Duodenal mucosa (tissue), 2 donors: ENCODE measurements at regions not wholly inside any gene's neighbourhood (a gene's known extent, or its start where the extent isn't known, plus 50 kb on each side); places are given as distances from the start of the nearest gene placed in this dataset.

Experiments
- H3K27ac ChIP-seq: one replicate; pipeline ENCODE4 v1.7.0; 2013; ENCODE audit warnings: low read depth, low read length
- H3K27me3 ChIP-seq, 2 donors: one replicate each; pipeline ENCODE4 v1.7.0; 2013; ENCODE audit warnings: low read length in 2 of 2, control low read depth in 1 of 2; ENCODE audit not compliant: insufficient read depth in 2 of 2, control insufficient read depth in 1 of 2
- H3K36me3 ChIP-seq, 2 donors: one replicate each; pipeline ENCODE4 v1.7.0; 2013; ENCODE audit warnings: low read length in 2 of 2, control low read depth in 1 of 2; ENCODE audit not compliant: insufficient read depth in 2 of 2, control insufficient read depth in 1 of 2
- H3K4me1 ChIP-seq, 2 donors: one replicate each; pipeline ENCODE4 v1.7.0; 2013; ENCODE audit warnings: low read length in 2 of 2, control low read depth in 1 of 2; ENCODE audit not compliant: insufficient read depth in 2 of 2, control insufficient read depth in 1 of 2
- H3K4me3 ChIP-seq, 2 donors: one replicate each; pipeline ENCODE4 v1.7.0; 2013; ENCODE audit warnings: low read length in 2 of 2, low read depth in 1 of 2
- H3K9ac ChIP-seq, 2 donors: one replicate each; pipeline ENCODE4 v1.7.0; 2013; ENCODE audit warnings: low read length in 2 of 2, low read depth in 1 of 2
- H3K9me3 ChIP-seq, 2 donors: one replicate each; pipeline ENCODE4 v1.7.0; 2013; ENCODE audit warnings: low read length in 2 of 2, control low read depth in 1 of 2; ENCODE audit not compliant: control insufficient read depth in 1 of 2

DNA sequence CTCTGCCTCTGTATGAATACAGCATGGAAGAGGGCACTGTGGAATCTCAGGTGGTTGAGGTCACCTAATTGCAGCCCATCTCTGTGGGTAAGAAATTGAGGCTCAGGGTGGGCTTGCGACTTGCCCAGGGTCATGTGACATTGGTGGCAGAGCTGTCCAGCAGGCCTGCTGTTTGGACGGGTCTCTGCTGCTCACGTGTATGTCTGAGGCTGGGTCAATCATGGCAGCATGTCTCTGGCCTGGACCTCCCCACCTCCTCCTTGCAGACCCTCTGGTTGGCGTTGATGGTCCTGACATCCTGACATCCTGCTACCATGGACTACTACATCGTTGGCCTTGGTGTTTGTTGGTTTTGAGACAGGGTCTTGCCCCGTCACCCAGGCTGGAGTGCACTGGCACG lies 64.3 kb upstream of the HPCAL1 start:
- Histone ChIP-seq H3K9ac (no peak overlapping the region), H3K4me3 (no peak overlapping the region), H3K4me1 (peaks cover 0 to 4% of the 10 kb centered on the region in 2 donors), H3K27ac (no peak overlapping the region), H3K36me3 (no peaks in the 10 kb centered on the region), H3K9me3 (no peaks in the 10 kb centered on the region), H3K27me3 (peaks cover 0 to 7% of the 10 kb centered on the region in 2 donors)

DNA sequence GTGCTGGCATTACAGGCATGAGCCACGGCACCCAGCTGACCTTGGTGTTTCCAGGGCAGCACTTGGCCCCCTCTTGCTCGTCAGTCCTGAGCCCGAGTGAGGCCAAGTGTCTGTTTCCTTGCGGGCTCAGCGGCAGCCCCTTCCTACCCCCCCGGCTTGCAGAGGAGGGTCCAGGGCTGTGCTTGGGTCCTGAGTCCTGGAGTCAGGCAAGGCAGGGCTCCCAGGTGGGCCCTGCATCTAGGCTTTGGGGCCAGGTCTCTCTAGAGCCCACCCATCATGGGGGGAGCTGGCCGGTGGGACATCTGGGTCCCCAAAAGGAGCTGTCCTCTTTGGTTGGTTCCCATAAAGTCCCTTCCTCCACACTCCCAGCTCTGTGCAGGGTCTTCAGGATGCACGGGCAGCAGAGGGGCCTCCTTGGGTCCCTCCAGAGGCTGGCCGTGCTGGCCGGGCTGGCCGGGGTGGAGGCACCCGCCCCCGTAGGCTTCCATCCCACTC lies 63.7 kb upstream of the HPCAL1 start:
- Histone ChIP-seq H3K9ac (no peak overlapping the region), H3K4me1 (peaks cover 0 to 4% of the 10 kb centered on the region in 2 donors), H3K36me3 (no peaks in the 10 kb centered on the region), H3K4me3 (no peak overlapping the region), H3K27ac (no peak overlapping the region), H3K9me3 (no peaks in the 10 kb centered on the region), H3K27me3 (peaks cover 0 to 7% of the 10 kb centered on the region in 2 donors)

DNA sequence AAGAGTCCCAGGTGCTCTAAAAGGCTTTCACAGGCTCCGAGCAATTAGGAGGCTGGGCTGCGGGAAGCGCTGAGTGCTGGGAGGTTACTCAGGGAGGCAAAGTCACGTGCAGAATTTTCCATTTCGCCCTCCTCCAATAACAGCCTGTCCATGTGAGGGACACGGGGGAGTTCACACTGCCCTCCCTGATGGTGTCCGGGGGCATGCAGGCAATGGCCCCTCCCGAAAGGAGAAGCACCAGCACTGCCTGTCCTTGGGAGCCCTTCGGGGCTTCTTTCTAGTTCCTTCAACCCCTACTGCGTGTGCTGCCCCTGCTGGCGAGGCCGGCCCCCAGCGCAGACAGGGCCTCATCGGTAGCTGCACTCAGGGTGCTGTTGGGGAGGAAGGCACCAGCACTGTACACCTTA lies 63.1 kb upstream of the HPCAL1 start:
- Histone ChIP-seq H3K9ac (no peak overlapping the region), H3K9me3 (no peaks in the 10 kb centered on the region), H3K4me1 (peaks cover 0 to 4% of the 10 kb centered on the region in 2 donors), H3K36me3 (no peaks in the 10 kb centered on the region), H3K4me3 (no peak overlapping the region), H3K27me3 (peaks cover 0 to 7% of the 10 kb centered on the region in 2 donors), H3K27ac (no peak overlapping the region)

DNA sequence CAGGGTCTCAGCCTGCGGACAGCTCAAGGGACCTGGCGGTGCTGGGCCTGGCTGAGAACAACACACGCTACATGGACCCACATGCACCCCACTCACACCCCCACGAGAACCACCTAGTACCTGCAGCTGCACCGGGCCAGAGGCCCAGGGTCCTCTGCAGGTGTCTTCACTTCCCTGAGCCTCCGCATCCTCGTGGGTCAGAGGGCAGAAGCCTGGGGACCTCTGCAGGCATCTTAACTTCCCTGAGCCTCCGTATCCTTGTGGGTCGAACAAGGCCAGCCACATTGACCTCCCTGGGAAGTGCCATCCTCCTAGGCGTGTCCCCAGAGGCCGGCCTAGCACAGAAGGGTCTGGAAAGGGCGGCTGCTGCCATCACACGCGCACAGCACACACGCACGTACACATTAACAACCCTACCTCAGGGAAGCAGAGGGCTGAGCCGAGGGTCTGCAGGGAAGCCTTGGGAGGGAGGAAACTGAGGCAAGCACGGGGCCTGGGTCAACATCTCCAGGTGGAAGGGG lies 62.5 kb upstream of the HPCAL1 start:
- H3K36me3 ChIP-seq: no peaks in the 10 kb centered on the region

DNA sequence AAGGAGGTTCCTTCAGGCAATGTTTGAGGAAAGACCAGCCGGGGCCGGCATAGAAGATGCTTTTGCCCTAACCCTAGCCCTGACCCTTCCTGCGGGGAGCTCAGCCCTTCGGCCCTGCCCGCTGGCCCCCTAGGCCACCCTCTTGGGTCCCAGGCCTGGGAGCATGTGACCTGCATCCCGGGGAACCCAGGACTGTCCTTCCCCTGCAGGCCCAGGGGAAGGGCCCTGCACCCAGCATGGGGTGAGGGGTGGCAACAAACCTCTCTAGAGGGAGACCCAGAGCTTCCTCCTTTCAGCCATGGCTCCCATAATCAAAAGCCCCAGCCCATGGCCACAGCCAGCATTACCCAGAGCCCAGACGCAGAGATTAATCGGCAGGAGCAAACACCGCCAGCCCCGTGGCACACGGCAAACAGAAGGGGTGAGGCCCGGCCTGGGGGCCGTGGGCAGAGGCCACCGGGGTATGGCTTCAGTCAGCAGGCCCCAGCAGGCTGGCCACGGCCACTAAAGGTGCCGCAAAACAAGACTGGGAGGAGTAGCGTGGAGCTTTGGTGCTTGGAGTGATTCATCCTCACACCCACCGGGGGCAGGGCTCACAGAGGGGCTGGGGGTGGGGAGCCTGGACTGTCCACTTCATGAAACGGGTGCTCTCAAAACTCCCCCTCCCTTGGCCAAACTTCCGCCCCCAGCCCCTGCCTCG lies 61.6 kb upstream of the HPCAL1 start:
- Histone ChIP-seq H3K36me3 (no peaks in the 10 kb centered on the region), H3K4me3 (no peak overlapping the region), H3K9ac (no peak overlapping the region), H3K27me3 (no peaks in the 10 kb centered on the region), H3K9me3 (no peaks in the 10 kb centered on the region), H3K27ac (no peak overlapping the region), H3K4me1 (no peaks in the 10 kb centered on the region)

More for the DNA sequence above, 62.5 kb upstream of the HPCAL1 start:
- H3K4me3 ChIP-seq: no peak overlapping the region
- no peak overlapping the region for H3K27ac ChIP-seq
- H3K27me3 ChIP-seq: peaks cover 0 to 7% of the 10 kb centered on the region in 2 donors
- H3K4me1 ChIP-seq: peaks cover 0 to 4% of the 10 kb centered on the region in 2 donors
- H3K9ac ChIP-seq: no peak overlapping the region
- no peaks in the 10 kb centered on the region for H3K9me3 ChIP-seq

DNA sequence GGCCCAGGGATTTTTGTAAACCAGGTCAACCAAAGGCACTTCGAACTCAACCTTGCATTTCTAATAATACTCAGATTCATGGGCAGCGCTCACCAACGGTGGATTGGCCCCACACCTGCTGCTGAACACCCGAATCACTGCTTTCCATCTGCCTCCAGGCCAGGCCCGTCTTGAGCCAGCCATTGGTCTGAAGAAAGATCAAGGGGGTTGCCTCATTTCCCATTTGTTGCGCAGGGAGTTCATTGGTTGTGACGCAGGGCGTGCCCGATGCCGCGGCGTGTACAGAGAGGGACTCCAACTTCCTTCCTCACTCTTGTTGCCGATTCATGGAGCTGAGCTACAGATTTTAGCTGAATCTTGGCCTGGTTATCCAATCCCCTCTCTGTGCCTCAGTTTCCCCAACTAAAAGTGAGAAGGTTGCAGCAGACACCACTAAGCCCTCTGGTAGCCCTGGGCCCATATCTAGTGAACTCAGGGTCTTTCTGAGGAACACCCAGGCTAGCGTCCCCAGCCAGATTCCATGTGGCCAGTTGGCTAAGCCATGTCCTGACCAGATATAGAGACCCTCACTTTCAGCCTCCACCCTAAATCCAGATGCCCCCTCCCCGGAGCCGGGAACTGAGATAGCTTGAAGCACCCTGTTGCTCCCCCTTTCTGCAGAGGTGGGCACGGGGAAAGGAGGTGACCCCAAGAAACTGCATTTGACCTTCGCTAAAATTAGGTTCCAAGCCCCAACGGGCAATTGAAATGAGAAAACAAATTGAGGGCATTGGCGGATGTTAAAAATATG lies 60.9 kb upstream of the HPCAL1 start:
- no peak overlapping the region for H3K4me3 ChIP-seq
- H3K36me3 ChIP-seq: no peaks in the 10 kb centered on the region
- no peak overlapping the region for H3K9ac ChIP-seq
- H3K9me3 ChIP-seq: no peaks in the 10 kb centered on the region
- H3K4me1 ChIP-seq: no peaks in the 10 kb centered on the region
- no peaks in the 10 kb centered on the region for H3K27me3 ChIP-seq
- H3K27ac ChIP-seq: no peak overlapping the region

DNA sequence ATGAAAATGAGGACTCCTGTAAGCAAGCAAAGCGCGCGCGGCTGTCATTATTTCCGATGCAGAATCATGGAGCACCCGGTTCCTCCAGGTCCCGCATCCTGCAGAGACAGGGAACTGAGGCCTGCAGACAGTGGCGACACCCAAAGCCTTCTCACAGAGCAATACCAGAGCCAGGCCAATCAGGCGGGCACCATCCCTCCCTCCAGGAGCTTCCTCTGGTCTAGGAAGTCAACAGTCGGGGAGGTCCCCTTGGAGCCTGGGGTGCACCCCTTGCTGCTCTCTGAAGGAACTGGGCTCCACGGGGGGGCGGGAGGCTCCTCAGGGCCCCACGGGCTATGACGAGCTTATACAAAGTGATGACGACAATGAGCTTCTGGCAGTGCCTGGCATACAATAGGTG lies 60.3 kb upstream of the HPCAL1 start:
- H3K9me3 ChIP-seq: no peaks in the 10 kb centered on the region
- H3K9ac ChIP-seq: no peak overlapping the region

DNA sequence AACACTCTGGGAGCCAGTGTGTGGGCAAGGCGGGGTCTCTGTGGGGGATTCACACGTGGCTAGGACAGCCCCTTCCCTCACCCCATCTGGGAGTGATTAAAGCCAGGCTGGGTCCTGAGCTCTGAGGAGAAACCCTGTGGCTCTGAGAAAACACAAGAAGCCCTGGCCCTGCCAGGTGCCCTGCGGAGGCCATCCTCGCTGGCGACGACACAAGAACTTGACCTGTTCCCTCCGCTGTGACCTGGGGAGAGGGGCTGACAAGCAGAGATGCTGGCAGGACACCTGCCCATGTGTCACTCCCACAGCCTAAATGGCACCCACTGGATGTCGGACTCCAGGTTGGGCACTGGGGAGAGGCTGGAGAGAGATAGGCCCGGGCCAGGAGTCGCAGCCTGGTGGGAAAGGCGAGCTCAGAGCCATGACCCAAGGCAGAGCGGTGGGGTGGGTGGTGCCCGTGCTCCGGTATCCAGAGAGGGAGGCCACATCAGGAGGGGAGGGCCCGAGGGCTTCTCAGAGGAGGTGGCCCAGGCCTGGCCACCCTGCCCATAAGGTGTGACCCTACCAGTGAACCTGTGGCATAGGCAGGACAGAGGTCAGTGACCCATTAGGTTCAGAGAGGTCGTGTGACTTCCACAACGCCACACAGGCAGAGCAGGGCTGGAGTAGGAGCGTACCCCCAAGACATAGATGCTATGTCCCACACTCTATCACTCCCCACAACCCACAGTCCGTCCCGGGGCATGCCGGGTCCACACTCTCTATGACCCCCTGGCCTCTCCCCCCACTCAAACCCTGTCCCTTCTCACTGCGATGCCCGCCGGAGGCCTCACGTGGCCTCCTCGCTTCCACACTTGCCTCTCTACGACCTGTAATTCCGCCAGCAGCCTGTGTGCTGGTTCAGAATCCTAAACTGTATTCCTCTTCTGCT lies 59.4 kb upstream of the HPCAL1 start:
- H3K4me3 ChIP-seq: no peak overlapping the region
- no peak overlapping the region for H3K9ac ChIP-seq
- no peaks in the 10 kb centered on the region for H3K9me3 ChIP-seq
- no peaks in the 10 kb centered on the region for H3K4me1 ChIP-seq
- no peak overlapping the region for H3K27ac ChIP-seq
- no peaks in the 10 kb centered on the region for H3K36me3 ChIP-seq
- H3K27me3 ChIP-seq: no peaks in the 10 kb centered on the region

More for the DNA sequence above, 60.3 kb upstream of the HPCAL1 start:
- H3K27ac ChIP-seq: no peak overlapping the region
- no peak overlapping the region for H3K4me3 ChIP-seq
- H3K36me3 ChIP-seq: no peaks in the 10 kb centered on the region
- H3K27me3 ChIP-seq: no peaks in the 10 kb centered on the region
- no peaks in the 10 kb centered on the region for H3K4me1 ChIP-seq

DNA sequence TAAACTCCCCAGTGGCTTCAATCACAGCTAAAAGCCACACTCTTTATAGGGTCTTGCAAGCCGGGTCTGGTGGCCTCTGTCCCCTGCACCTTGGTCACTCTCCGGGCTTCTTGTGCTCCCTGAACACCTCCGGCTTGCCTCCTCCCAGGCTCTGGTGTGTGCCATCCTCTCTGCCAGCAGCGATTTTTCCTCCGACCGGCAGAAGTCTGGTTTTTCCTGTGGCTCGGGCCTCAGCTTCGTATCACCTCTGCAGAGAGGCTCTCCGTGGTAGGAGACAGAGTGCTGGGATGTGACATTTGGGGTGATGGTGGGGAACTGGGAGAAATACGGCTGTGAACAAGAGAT lies 58.8 kb upstream of the HPCAL1 start:
- Histone ChIP-seq H3K9ac (no peak overlapping the region), H3K4me1 (no peaks in the 10 kb centered on the region), H3K36me3 (no peaks in the 10 kb centered on the region), H3K27me3 (no peaks in the 10 kb centered on the region), H3K9me3 (no peaks in the 10 kb centered on the region), H3K4me3 (no peak overlapping the region), H3K27ac (no peak overlapping the region)
